ENCODE measurements at regions not wholly inside any gene's neighbourhood (a gene's known extent, or its start where the extent isn't known, plus 50 kb on each side); places are given as distances from the start of the nearest gene placed in this dataset. TPM values are rescaled to one million over a fixed set of nuclear protein-coding genes. Genes with fewer than 3 reads are reported as not detected.
"Not testable (repeated sequence)": the region's sequence is repeated elsewhere in the genome, so short reads cannot be mapped to it uniquely, and the experiment has no call there.

DNA sequence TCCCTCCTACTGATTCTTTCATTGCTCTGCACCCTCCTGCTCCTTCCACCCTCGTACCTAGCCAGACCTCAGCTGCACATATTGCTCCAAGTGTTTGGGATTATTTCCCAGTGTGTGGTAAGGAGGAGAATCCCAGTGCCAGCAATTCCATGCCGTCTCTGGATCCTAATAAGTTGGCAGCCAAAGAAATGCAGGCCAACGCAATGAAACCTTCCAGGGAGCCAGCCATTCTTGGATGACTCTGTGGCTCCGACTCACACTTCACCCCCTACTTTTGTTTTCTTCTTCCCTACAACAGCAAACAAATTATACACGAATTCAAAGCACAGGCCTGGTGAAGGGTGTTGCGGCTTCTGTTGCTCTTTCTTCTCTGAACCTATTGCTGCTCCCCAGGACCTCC is 82.5 kb upstream of the SLC1A3 start:
- no peak for DNase-seq (ENCODE audit: low read depth)

DNA sequence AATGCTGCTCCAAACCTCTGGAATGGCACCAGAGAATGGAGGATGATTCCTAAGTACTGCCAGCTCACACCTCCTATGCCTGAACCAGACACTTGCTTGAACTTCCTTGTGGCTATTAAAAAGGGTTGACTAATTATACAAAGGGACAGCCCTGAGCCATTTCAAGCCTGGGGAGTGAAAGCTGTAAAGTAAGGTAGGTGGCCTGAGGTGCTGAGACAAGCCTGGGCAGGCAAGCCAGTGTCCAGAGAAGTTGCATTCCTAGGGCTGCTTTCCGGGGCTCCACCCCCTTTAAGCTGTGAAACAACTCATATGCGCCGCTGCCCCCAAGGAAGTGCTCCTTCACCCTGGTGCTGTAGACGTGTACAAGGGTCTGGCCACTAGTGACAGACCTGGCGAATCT is 79.9 kb upstream of the SLC1A3 start:
- no peak for DNase-seq (ENCODE audit: low read depth)

DNA sequence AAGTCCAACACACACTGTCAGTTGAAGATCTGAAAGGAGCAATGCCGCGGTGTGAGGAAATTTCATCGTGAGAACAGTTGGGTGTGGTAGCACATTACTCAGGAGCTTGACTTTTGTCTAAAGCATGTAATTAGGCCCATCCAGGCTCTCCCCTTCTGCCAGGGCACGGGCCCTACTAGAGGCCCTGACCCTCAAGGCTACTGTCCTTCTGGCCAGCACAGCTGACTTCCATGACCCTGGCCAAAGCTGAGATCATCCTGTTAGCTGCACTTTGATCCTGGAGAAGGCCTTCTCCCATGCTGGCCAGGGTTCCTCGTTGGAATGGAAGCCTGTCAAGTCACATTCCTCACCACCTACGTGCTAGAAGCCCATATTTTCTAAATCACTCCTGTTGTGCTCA is 77.8 kb upstream of the SLC1A3 start:
- DNase-seq (ENCODE audit: low read depth): no peak

DNA sequence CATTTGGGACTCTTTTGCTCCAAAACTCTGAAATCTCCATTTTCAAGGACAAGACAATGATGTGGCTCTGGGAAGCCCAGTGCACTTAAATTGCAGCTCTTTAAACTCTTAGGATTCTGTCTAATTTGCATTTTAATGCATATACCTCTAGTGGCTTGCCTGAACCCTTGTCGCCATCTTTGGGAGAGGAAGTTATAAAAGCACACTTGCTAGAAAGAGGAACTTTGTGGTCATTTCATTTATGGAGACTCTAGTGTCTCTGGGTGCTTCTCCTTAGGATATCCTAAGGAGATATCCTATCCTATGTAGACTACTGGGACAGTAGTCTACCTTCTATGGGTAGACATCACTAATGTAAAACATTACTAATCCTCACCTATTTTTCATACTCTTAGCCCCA is 77.3 kb upstream of the SLC1A3 start:
- DNase-seq (ENCODE audit: low read depth): no peak

DNA sequence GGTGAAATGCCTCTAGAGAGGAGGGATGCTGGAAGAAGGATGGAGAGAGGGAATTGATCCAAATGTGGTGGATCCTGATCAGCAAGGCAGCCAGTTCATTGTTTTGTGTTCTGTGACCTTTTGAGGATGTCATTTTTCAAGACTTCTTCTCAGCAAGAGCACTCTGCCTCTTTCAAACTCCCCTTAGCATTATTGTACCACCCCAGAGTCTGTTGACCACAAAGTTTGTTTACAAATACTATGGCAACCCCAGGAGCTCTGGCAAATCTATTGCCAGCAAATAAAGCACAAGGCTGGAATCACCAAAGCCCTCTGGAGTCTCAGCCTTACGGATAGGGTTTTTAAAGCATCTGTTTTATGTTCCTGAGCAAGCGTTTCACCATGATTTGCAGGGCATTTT is 76.2 kb upstream of the SLC1A3 start:
- no peak for DNase-seq (ENCODE audit: low read depth)

DNA sequence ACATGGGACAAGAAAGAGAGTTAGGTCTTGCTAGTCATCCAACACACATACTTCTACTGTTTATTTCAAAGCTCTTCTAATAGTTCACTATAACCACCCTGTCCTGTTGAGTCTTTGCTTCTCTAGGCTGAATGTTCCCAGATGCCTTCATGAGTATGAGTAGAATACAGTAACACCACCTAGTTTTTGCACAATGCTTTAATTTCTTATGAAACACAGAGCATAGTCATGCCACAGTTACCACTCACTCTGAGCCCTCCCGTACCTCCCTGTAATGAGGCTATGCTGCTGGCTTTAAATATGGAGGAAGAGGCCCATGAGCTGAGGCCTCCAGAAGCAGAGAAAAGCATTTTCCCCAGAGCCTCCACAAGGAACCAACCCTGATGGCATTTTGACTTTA is 75.0 kb upstream of the SLC1A3 start:
- DNase-seq (ENCODE audit: low read depth): no peak

DNA sequence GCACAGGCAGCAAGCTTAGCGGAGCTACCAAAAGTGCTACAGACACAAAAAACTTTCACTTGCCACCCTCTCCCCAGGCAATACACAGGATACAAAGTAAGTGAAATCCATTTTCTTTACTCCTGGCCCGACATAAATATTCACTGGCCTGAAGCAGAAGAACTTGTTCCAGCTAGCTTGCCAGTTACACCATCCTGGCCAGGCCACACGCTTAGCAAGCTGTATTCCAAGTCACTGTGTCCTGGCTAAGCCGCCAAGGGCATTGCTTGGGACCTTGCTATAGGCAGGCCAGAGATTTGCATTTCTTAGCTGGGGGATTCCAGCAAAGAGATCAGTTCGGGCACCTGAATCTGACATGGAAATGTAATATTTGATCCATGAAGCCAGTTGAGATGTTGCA is 71.0 kb upstream of the SLC1A3 start:
- DNase-seq (ENCODE audit: low read depth): no peak

DNA sequence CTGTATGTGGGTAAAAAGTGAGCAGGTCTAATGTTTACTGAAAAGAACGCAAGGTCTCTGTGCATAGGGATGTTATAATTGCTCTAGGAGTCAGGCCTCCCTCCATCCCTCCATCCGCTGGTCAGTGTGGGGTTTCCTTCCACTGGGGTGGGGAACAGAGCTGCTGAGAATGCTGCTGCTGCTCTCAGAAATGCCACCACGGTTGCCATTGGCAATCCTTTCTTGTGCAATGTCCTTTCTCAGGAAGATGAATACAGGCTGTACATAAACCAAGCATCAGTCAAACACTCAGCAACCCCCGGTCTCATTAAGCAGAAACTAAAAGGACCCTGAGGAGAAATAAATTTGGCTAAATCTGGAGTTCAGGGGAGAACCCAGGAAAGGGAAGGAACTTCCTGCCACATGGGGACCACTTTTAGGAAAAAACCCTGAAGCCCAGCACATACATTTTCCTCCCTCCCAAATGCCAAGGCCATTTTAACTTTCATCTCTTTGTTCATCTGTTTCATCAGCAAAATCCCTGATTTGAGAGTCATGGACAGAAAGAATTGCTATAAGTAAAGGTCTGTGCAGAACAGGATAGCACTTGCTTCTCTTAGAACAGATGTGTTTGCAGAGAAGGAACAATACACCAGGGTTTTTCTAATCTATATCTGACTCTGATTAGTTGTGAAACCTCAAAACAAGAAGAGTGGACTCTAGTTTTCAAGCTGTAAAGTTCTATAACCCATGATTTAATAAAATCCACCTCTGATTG is 70.4 kb upstream of the SLC1A3 start:
- no peak for DNase-seq (ENCODE audit: low read depth)

DNA sequence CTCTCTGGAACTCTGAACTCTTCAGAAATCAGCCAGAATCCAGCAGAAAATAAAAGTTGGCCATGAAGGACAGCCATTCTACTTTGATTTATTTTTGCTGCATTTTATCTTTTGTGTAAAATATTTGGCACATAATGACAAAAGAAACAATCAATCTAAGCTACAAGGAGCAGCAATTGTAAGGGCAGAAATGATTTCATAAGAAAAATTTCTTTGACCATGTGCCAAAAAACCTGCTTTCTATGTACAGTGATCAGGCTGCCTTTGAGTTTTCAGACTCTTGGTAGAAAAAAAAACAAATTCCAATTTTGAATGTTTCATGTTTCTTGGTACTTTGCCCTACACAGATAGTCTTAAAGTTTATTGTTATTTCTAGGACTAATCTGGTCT is 69.8 kb upstream of the SLC1A3 start:
- no peak for DNase-seq (ENCODE audit: low read depth)

DNA sequence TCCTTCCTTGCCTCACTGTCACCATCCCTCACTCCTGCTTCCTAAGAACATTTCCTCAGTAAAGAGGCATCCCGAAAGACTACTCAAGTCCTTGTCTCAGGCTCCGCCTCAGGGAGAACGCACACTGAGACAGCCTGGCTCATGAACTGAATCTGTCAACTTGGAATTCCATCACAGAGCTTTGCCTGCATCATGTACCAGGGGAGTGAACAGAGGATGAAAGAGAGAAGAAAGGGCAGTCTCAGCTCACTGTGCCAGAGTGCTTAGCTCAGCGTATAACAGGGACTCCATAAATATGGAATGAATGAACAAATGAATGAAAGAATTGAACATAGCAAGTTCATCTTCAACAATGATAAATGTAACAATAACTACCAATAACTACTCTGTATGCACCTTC is 68.7 kb upstream of the SLC1A3 start:
- DNase-seq (ENCODE audit: low read depth): no peak

DNA sequence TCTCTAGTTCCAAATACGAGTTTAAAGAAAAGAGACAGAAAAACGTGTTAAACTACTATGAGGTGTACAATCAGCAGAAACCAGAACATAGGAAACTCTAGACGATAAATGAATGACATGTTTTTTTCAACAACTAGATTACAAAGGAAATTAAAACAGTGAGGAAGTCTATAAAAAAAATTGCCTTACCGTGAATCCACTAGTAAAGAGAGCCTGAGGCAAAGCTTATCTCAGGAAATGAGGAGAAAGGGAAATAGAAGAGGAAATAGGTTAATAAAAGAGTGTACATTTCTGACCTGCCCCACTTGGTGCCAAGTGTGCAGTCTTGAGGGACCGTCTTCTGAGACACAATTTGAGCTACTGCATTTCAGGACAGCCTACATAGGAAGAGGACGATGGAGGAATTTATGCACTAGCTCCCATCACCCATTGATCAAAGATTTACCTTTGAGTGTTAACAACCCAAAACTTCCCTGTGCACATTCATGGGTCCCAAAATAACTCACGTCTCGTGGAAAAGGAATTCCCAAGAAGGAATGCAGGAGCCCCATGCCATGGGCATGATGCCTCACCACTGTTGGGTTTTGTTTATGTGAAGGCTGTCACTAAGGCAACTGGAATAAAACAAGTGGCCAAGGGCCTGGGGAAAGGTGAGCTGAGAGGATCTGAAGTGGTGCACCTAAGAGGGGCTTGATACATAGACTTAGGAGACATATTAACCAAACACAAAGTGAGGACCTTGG is 53.6 kb upstream of the SLC1A3 start:
- DNase-seq (ENCODE audit: low read depth): peak; percentile 48

DNA sequence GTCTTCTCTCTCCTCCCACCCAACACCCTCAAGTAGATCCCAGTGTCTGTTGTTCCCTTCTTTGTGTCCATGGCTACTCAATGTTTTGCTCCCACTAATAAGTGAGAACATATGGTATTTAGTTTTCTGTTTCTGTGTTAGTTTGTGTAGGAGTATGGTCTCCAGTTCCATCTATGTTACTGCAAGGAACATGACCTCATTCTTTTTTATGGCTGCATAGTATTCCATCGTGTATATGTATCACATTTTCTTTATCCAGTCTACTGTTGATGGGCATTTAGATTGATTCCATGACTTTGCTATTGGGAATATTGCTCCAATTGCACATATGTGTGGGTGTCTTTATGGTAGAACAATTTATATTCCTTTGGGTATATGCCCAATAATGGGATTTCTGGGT is 51.4 kb upstream of the SLC1A3 start:
- not testable (repeated sequence) for DNase-seq (ENCODE audit: low read depth)

Small RNA genes lying in the stretch of these regions (small RNA-seq; reads per million reads assigned to genes)
- gene RNA5SP181: not detected
